GM21526 (cell line): ENCODE measurements at regions not wholly inside any gene's neighbourhood (a gene's known extent, or its start where the extent isn't known, plus 50 kb on each side); places are given as distances from the start of the nearest gene placed in this dataset.

Experiments used
- ATAC-seq: cut with Tn5 transposase; IDR thresholded peaks from one replicate; pipeline ENCODE4 v1.9.1; 2021; ENCODE audit warnings: moderate library complexity; ENCODE audit not compliant: unreplicated experiment, low FRiP score

DNA sequence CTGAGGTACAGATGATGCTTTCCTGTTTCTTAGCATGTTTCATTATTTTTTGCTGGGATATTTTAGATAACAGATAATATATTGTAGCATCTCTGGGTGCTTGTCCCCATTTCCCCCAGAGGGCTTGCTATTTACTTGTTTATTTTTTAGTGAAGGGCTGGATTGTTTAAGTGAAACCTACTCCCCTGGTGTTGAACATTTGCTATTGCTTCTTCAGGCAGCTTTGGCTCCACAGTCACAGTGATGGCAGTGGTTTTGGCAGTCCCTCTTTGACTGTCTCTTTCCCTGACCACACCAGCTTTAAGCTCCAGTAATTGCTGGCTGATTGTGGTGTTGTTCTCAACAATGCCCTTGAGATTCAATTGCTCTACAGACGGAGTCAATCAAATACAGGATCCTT is 128.9 kb downstream of the KLF13 start:
- no peak for ATAC-seq

DNA sequence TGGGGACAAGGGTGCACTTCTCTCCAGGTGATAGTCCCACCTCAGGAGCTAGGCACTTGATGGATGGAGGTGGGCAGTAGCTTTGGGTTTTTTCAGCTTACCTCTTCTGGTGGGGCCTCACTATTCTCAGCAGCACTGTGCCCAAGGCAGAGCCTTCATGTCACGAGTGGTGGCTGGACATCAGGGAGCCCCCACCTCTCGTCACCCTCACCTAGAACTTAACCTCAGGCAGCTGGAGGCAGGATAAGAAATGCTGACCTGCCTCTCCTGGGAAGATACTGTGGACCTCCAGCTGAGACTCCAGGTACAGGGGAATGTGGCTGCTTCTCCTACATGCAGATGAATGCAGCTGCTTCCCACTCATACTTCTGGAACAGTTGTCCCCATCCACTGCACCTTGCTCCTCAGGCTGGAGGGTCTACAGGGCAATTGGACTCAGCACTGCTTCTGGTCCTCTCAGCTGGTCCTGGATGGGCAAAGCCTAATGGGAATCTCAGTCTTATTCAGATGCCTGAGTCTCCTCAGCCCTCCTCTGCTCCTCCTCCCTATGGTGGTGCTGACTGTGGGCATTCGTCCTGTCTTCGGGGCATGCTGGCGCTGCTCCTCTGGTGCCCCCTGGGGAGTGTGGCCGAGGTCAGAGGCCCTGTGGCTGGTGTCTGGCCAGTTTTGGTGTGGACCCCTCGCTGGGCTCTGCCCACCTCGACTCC is 129.9 kb downstream of the KLF13 start:
- no peak for ATAC-seq

GRCh38 chr15:31457161-31457560 is 130.5 kb downstream of the KLF13 start:
- ATAC-seq = no peak

GRCh38 chr15:31457631-31458526 is 131.2 kb downstream of the KLF13 start:
- ATAC-seq = no peak

- ATAC-seq = peak; percentile 76
Measured at GRCh38 chr15:31458596-31459399, 132.2 kb downstream of the KLF13 start.

- no peak for ATAC-seq
Measured at GRCh38 chr15:31459400-31459748, 132.7 kb downstream of the KLF13 start.

GRCh38 chr15:31461375-31461774 is 134.7 kb downstream of the KLF13 start:
- ATAC-seq = no peak

DNA sequence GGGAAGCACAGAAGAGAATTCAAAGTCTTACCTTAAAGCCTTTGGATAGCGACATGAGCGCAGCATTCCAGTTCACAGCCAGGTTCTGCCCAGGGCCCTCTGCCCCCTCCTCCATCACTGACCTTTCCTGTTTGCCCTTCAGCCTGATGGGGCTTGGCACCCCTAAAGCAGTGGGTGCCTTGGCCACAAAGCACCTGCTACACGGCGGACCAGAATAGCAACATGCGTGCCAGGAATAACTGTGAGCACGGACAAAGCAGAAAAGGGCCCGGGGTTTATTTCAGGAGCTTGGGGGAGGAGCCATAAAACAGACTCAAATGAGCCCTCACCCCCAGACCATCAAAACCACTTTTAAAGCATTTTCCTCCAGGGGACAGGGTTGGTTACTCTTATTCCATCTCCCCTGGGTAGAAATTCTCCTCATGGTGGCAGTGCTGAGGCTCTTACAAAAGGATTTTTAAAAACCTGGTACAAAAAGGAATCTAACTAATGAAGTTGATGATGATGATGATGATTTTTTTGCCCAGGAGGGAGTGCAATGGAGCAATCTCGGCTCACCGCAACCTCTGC is 135.4 kb downstream of the KLF13 start:
- no peak for ATAC-seq

- ATAC-seq = no peak
Measured at GRCh38 chr15:31463521-31464102, 137.0 kb downstream of the KLF13 start.

GRCh38 chr15:31464216-31465082 is 137.8 kb downstream of the KLF13 start:
- no peak for ATAC-seq

GRCh38 chr15:31465083-31465955 is 138.7 kb downstream of the KLF13 start:
- ATAC-seq = no peak

- ATAC-seq = no peak
Measured at GRCh38 chr15:31467361-31467760, 140.7 kb downstream of the KLF13 start.

DNA sequence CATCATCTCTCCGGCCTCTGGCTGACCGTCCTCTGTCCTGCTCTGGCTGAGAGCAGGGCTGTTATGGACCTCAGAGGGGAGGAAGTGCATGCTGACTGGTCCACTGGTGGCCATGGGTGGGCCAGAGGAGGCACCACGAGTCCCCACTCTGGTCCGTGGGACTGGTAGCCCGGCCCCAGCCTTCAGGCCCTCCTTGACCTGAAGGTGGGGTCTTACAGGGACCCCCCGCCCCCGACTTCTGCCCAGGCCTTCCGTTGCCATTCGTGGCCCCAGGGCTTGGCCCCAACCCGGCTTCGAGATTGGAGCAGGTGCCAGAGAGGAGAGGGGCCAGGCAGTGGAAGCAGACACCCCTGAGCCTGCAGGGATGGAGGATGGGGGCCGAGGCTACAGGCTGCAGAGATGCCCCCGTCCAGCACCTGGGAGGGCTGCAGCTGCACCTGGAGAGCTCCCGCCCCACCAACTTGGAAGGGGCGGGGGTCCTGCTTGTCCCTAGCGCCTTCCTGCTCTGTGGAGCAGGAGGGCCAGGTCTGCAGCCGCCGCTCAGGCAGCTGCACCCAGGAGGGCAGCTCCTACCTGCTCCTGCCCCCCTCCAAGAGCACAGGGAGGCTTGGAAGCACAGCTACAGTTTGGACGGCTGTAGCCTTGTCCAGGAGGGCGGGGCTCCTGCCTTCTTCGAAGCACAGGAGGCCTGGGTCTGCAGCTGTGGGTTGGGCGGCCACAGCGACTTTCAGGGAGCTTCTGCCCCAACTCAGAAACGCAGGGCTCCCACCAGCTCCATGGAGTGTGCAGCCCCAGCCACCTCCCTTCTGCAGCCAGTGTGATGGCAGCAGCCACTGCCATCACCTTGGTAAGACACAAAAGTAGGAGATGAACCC is 142.5 kb downstream of the KLF13 start:
- ATAC-seq = no peak

GRCh38 chr15:31469786-31470525 is 143.3 kb downstream of the KLF13 start:
- no peak for ATAC-seq

- ATAC-seq = no peak
Measured at GRCh38 chr15:31470756-31471155, 144.1 kb downstream of the KLF13 start.

DNA sequence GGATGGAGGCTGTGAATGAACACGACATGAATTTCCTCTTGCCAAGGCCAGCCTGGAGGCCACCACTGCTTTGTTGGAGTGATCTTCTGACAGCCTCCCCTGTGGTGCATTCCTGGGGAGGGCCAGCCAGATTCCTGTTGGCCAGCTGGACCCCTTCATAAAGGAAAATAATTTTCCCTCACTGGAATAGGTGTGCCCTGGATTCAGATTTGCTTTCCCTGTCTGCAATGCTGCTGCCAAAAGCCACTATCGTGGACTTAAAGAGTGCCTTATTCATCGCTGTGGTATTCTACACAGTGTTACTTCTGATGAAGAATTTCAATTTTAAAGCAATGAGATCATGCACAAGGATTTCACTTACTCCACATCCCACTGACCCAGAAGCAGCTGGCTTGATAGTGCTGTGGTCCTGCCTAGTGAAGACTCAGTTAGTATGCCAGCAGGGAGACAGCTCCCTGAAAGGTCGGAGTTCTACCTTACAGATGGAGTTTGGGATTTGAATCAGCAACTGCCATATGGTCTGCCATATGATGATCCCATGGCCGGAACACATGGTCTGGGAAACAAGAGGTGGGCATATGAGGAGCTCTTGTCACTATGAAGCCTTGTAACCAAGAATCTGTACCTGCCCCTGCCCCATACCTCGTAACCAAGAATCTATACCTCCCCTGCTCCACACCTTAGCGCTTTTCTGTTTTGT is 145.2 kb downstream of the KLF13 start:
- no peak for ATAC-seq
